ENCODE measurements at regions not wholly inside any gene's neighbourhood (a gene's known extent, or its start where the extent isn't known, plus 50 kb on each side); places are given as distances from the start of the nearest gene placed in this dataset.

DNA sequence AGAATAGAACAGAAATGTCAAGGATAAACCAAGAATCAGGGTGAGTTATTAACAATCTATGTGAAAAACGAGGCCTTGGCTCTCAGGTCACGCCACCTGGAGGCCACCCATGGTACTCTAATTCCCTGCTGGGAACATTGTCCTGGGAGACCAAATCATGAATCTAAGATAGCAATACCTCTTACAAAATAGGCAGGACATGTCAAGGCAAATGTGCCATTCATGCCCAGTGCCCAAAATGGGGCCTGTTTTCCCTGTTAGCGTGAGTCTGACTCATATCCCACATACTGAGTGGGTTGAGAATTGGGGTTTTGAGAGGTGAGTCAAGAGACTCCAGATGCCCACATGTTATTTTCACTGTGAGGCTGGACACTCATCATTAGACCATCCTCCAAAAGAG, 380.8 kb downstream of the HHIPL2 start (continued):
- TF ChIP-seq GABPA (IDR thresholded peaks at IDR 0.05; ENCODE audit: borderline replicate concordance, insufficient read depth, low read length): no peak
- TF ChIP-seq TAF1 (IDR thresholded peaks at IDR 0.05; ENCODE audit: low read depth, low read length): no peak

Data from H1 (cell line).